ENCODE measurements at regions not wholly inside any gene's neighbourhood (a gene's known extent, or its start where the extent isn't known, plus 50 kb on each side); places are given as distances from the start of the nearest gene placed in this dataset.

DNA sequence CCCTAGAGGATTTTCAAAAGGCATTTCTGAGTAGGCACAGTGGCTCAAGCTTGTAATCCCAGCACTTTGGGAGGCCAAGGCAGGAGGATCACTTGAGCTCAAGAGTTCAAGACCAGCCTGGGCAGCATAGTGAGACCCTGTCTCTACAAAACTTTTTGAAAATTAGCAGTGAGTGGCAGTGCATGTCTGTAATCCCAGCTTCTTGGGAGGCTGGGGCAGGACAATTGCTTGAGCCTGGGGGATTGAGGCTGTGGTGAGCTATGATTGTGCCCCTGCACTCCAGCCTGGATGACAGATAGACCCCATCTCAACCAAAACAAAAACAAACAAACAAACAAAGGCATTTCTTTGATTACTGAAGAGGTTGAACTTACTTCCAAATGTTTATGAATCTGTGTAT is 201.4 kb downstream of the KIF26A start:
- no peak for DNase-seq (ENCODE audit: low read depth in 2 of 3, low spot score in 1 of 3)

DNA sequence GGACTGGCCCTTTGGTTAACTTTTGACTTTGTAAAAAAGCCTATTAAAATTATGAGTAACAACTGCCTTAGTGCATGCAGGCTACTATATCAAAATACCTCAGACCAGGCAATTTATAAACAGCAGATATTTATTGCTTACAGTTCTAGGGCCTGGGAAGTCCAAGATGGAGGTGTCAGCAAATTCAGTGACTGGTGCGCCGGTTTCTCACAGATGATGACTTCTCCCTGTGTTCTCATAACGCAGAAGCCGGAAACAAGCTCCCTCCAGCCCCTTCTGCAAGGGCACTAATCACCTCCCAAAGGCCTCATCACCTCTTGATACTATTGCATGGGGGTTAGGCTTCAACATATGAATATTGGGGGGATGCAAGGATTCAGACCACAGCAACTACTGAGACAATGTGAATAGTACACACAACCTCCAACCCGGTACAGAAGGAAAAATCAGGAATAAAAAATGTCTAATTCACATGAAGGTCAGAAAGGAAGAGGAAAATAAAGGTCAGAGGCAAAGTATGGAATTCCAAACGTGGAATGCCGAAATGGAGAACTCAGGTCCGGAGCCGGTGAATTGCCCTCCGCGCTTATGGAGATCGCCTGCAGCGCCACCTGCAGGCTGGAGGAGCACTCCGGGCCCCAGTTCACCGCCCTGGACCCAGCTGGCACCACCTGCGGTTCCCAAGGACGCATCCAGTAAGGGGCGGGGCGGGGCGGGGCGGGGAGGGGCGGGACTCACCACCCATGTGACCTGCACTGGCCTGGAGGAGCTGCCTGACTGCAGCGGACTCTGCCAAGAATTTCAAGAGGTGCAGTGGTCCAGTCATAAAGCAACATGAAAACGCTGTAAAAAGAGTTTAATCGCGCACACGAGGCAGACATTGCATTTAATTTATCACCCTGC is 203.4 kb downstream of the KIF26A start:
- peak in 2 of 3 donors; percentile 2 to 15 for DNase-seq (ENCODE audit: low read depth in 2 of 3, low spot score in 1 of 3)

DNA sequence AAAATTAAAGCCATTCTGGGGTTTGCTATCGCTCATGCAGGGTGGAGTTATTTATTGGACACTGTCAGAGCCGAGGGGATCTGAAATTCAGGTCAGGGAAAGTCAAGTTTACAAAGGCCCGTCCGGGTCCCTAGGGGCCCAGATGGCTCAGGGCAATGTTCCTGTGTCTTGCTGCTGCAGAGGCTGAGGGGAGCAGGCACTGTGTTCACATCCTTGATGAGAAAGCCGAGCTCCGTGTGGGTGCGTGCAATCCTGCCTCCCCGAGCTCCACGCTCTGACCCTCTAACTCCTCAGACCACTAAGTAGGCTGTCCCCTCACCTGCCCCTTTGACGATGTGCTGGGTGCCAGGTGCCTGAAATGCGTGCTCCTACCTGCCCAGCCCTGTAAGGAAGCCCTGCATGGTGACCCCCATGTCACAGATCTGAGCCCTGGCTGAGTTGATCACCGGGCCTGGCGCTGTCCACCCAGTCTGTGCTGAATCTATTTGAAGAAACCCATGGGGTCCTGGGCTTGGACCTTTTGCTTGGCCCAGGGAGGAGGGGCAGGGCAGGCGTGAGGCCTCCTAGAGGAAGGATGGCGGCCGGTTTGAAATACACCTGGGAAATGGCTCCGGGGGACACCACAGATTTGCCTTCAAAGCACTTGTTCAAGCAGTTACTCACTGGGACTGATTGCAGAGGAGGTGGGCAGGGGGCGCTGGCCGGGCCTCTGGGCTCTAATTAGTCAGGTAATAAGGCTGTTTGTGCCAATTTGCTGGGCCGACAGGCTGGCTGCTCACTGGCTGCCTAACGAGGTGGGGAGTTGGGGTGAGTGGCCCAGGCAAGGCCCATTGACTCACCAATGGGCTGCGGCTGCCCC is 204.3 kb downstream of the KIF26A start:
- DNase-seq (ENCODE audit: low read depth in 2 of 3, low spot score in 1 of 3) = no peak

DNA sequence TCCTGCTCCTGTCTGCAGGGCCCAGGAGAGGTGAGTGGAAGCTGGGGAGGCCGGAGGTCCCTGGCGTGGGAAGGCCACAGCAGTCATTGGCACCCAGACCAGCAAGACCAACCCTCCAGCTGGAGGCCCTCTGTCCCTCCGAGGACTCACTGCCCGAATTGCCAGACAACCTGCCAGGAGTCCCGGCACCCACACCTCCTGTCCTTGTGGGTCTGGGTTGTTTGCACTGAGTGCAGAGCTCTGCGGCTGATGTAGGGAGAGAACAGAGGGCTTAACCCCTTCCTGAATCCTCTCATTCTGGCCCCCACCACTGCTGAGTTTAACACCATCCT is 204.9 kb downstream of the KIF26A start:
- no peak for DNase-seq (ENCODE audit: low read depth in 2 of 3, low spot score in 1 of 3)

DNA sequence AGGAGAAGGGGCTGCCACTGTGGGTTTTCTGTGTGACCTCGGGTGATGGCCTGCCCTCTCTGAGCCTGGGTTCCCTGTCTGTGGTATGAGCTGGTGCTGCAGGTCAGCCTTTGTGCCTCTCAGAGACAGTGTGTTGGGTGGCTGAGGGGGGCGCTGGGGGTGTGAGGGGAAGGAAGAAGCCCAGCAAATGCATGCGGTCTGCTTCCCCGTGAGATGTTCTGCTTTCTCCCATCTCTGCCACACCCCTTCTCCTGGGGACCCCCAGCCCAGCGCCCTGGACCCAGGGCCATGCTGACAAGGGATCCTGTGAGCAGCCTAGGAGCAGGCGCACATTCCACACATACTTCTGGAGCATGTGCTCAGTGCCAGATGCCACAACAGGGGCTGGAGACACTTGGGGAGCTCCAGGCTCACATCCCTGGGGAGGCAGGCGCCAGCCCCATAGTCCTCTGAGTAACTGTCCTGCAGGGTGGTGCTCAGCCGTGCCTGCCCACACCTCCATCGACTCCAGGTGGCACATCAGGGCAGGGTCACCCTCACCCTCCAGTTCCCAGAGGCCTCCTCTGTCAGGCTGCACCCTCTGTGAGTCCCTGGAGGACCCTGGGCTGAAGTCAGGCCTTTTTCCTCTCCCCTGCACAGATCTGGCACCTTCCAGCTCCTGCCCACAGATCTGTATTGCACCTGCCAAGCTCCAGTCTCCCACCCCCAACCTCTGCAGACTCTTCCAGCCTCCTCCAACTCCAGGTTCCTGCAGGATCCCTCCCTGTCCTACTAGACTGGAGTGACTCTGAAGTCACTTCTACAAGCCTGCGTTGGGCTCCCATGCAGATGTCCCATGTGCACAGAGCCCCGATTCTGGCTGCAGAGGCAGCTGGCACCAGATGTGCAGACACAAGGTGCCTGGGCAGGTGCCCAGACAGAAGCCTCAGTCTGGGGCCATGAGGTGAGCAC is 205.6 kb downstream of the KIF26A start:
- no peak for DNase-seq (ENCODE audit: low read depth in 2 of 3, low spot score in 1 of 3)

DNA sequence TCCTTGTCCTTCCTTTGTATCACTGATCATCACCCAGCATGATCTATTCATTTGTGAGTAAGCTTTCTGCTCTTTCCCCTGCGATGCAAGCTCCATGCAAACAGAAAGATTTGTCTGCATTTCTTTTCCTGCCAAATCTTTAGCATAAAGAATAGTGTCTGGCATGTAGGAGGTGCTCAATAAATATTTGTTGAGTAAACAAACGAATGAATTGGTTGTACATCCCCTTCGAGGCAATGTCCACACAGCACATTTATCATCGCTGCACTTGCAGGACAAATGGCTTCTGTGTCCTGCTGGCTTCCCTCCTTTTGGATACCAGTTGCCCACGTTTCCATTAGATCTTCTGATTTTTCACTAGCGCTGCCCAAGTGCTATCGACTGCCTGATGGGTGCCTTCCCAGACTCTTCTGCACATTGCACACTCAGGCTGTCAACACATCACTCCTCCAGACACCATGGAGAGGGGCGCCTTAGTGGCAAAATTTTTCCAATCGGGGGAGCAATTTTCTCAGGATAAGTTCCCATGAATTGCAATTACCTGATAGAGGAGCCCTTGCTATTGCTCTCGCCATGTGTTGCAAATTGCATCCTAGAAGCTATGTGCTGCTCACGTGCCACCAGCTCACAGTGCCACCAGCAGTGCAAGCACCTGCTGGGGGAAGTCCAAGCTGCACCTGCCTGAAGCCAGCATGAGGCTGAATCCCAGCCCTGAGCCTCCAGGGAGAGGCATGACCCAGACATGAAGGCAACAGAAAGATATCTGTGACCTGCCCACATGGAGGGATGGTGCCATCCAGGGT is 206.6 kb downstream of the KIF26A start:
- no peak for DNase-seq (ENCODE audit: low read depth in 2 of 3, low spot score in 1 of 3)

DNA sequence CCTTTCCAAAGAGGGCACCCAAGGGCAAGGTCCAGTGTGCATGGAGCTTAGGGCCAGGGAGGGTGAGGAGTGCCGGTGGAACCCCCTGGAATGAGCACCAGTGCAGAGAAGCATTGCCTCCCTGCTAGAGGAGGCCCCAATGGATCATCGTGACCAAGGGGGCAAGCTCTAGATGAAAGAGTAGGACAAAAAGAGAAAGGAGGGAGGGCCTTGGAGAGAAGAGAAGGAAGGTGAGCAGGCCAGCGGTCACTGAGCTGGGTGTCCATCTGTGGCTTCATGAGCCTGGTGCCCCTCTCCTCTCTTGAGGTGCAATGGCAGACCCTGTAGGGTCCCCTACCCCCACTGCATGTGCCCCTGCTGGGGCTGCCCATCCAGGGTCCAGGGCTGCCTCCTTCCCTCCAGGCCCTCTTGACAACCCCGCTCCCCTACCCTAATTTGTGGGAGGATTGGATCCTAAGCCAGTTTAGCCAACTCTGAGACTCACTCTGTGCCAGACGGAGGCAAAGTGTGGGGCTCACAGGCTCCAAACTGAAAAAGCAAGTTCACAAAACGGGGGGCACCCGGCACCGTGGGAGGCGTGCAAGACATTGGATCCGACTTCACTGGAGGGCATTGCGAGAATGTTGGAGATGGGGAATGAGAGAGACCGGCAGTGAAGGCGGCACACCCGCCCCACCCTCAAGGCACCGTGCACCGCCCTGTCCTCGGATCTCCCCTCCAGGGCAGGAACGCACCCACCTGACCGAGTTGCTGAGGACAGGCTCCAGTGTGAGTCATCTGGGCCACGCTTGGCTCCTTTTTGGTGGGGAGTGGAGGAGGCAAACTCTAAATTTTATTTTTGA is 207.5 kb downstream of the KIF26A start:
- DNase-seq (ENCODE audit: low read depth in 2 of 3, low spot score in 1 of 3) = no peak

DNA sequence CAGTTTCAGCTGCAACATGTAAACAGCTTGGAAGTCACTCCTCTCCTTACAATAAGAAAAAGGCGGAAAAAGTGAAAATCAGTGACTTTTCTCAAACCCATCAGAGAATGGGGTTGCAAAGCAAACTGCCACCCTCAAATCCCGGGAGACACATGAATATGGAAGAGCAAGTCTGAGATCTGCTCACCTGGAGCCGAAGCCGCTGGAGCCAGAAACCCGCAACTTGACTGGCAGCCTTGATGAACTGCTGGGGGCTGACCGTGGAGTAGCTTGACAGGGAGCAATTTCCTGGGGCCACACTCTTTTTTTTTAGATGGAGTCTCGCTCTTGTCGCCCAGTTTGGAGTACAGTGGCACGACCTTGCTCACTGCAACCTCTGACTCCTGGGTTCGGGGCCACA is 208.2 kb downstream of the KIF26A start:
- DNase-seq (ENCODE audit: low read depth in 2 of 3, low spot score in 1 of 3) = no peak

DNA sequence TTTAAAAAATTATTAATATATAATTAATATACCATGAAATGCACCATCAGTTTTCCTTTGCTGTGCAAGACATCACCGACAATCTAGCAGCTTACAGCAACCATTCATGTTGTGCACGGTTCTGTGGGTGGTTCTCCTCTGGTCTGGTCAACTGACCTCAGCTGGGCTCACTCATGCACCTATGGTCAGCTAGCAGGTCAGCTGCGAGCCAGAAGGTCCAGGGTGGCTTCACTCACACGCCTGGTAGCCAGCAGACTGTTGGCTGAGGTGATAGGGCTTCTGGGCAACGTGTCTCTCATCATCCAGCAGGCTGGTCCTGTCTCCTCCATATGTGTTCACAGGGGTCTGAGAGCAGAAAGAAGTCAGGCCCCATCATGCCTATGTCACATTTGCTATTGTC is 210.4 kb downstream of the KIF26A start:
- DNase-seq (ENCODE audit: low read depth in 2 of 3, low spot score in 1 of 3) = no peak

DNA sequence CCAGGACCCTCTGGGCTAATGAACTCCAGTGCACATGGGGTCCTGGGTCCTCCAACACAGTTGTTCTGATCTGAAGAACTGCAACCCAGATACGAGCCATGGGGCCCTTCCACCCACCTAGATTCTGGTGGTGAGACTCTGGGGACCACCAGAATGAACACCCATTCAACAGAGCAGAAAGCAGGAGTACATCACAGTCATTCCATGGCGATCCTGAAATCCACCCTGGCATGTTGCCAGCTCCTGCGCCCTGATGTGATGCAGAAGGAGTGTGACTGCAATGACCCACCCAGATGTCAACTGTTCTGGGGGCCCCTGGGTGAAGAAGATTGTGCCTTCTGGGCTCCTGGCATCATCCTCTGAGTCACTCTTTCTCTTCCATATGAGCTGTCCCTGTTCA is 211.6 kb downstream of the KIF26A start:
- no peak for DNase-seq (ENCODE audit: low read depth in 2 of 3, low spot score in 1 of 3)

DNA sequence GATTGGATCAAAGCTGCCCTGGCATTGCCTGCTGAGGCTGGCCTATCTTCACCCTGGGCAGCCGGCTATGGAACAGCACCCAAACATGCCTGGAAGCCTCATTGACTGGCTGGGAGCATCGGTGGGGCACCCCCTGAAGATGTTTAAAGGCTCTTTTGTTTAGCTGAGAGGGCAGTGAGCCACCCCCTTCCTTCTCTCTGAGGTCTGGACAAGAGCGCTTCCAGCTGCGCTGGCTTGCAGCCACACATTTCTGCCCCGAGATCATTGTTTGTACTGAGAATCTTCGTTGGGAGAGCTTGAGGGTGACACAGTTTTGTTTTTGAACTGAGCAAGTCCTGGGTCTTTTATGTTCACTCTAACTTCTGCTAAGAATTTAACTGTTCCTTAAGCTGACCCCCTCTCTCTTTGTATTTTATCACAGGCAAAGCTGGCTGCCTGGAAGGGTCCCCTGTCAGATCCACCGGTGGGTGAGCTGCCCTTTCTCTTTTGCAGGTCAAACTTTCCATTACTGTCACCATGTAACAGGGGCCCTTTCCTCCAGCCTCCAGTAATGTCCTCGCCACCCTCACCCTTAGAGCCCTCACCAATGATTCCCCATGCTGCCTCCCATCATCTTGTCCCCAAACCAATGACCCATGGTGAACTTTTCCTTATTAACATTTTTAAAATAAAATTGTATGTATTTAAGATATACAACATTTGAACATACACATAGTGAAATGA is 212.2 kb downstream of the KIF26A start:
- no peak for DNase-seq (ENCODE audit: low read depth in 2 of 3, low spot score in 1 of 3)

DNA sequence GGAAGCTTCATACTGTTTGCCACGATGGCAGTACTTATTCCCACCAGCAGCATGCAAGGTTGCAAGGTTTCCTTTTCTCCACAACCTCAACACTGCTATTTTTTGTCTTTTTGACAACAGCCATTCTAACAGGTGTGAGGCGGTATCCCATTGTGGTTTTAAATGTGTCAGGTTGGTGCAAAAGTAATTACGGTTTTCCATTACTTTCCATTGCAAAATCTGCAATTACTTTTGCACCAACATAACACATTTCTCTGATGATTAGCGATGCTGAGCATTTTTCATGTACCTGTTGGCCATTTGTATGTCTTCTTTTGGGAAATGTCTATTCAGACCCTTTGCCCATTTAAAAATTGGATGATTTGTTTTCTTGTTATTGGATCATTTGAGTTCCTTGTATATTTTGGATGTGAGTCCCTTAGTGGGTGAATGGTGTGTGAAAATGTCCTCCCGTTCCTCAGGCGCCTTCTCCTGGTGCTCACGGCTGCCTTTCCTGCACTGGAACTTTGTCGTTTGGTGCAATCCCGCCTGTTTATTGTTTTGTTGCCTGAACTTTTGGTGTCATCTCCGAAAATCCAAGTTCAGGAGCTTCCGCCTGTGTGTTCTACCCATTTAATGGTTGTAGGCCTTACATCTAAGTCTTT is 213.6 kb downstream of the KIF26A start:
- DNase-seq (ENCODE audit: low read depth in 2 of 3, low spot score in 1 of 3) = no peak

DNA sequence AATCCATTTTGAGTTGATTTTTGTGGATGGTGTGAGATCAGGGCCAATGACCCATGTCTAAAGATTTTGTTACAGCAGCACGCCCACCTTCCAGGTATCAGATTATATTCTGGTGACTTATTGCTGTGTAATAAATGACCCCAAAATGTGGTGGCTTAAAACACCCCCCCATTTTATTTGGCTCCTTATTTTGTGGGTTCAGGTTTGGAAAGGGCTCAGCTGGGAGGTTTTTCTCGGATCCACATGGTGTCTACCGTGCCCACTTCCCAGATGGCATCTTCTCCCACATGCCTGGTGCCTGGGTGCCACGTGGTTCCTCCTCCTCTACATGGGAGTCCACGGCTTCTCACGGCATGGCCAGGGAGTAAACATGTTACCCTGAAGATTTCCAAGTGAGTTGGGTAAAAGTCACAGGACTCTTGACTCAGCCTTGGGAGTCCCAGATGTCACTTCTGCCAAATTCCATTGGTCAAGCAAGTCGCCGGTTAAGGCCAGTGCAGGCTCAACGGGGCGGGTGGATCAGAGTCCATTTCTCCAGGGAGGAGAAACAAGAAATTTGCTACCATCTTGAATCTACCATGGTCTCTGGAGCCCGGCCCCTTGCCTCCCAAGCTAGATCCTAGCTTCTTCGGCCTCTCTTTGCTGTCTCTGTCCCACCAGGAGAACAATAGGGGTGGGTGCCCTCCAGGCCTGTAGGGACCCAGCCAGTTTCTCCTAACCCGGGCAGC is 214.3 kb downstream of the KIF26A start:
- DNase-seq (ENCODE audit: low read depth in 2 of 3, low spot score in 1 of 3) = no peak

DNA sequence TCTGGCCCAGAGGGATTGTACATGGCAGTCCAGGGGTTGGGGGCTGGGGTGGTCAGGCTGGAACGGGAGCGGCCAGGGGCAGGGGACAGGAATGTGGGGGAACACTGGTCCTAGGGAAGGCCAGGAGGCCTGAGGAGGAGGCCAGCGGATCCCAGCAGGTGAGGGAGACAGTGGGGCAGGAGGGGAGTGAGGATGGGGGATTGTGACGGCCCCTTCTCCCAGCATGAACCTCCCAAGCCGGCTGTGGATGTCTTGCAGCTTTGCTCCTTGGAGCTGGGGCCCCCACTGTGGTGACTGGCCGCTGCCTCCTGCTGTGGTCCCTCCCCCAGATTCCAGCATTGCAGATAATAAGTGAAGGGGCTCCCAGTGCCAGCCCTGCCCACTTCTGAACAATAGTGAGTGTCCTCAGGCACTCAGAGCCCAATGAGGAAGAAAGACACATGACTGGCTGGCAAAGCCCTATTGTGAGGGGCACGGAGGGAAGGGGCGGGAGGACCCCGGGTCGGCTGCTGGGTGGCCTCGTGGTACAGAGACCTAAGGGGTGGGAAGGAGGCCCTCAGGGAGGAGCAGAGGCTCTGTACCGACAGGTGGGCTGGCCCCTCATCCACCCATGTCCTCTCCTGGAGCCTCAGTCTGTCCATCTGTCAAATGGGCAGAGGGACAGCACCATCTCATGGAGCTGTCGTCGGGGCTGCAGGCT is 215.0 kb downstream of the KIF26A start:
- no peak for DNase-seq (ENCODE audit: low read depth in 2 of 3, low spot score in 1 of 3)

DNA sequence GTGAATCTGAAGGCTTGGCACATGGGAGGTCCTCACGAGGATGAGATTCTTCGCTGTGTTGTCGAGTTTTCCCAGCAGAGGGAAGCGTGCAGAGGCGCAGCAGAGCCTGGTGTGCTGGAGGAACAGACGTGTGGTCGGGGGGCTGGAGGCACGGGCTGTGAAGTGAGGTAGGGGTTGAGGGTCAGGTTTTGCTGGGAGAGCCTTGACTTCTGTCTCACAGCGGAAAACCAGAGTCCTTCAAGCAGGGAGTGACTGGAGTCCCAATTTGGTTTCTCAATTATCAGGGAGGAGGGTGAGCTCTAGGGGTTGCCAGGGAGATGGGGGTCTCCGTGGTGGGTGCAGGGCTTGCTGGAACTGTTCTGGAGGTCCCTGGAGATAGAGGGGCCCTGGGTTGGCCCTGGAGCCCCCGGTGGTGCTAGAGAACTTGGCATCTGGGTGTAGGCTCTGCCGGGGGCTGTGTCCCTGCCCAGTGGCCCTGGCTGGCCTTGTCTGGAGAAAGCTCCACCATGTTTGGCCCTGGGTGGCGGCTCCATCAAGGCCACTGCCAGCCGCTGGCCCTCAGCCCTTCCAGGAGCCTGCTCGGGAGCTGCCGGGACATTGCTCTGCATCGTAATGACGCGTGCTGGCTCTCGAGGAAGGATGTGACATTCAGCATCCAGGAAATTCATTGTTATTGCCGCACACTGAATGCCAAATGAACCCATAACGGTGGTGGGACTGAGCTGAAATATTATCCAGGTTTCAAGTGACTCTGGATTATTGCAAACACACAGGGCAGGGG is 215.7 kb downstream of the KIF26A start:
- DNase-seq (ENCODE audit: low read depth in 2 of 3, low spot score in 1 of 3) = no peak

Data from stimulated activated CD4-positive, alpha-beta T cell treated with anti-CD3 and anti-CD28 coated beads, Interleukin-12 subunit alpha, Interleukin-12 subunit beta, amount 100 ng/mL, for 48 hours (primary cell).